Hepatocyte (in vitro differentiated cells): ENCODE measurements at regions not wholly inside any gene's neighbourhood (a gene's known extent, or its start where the extent isn't known, plus 50 kb on each side); places are given as distances from the start of the nearest gene placed in this dataset.

Experiments used
- CTCF ChIP-seq: fragments of 200-600 bp; sonication (generic); IDR thresholded peaks from 2 replicates; pipeline ENCODE4 v1.5.1; 2016; ENCODE audit warnings: antibody characterized with exemption, mild to moderate bottlenecking; ENCODE audit not compliant: poor library complexity
- EZH2 ChIP-seq: fragments of 200-600 bp; sonication (generic); IDR thresholded peaks from 2 replicates; pipeline ENCODE4 v1.6.1; 2016; ENCODE audit warnings: antibody characterized with exemption, mild to moderate bottlenecking, borderline replicate concordance
- EZH2phosphoT487 ChIP-seq: fragments of 200-600 bp; sonication (generic); IDR thresholded peaks from one replicate; pipeline ENCODE4 v1.6.1; 2018; ENCODE audit warnings: antibody characterized with exemption, mild to moderate bottlenecking, low read depth, moderate library complexity; ENCODE audit not compliant: unreplicated experiment, severe bottlenecking

- no peak for TF ChIP-seq EZH2
- TF ChIP-seq CTCF, result no peak
- TF ChIP-seq EZH2phosphoT487, result no peak
Measured at GRCh38 chr6:50285735-50286134, 236.0 kb upstream of the DEFB112 start.
